Glomerular endothelial cell (primary cell): ENCODE measurements at regions not wholly inside any gene's neighbourhood (a gene's known extent, or its start where the extent isn't known, plus 50 kb on each side); places are given as distances from the start of the nearest gene placed in this dataset.

ENCODE experiments used
- DNase-seq: peaks from one replicate; pipeline ENCODE4 v3.0.0-alpha.2; 2011; ENCODE audit warnings: low read depth, low spot score; ENCODE audit errors: extremely low read depth

- no peak for DNase-seq
Observed at GRCh38 chr2:226581661-226582060, 218.0 kb downstream of the IRS1 start.

GRCh38 chr2:226581004-226581403 lies 218.6 kb downstream of the IRS1 start:
- no peak for DNase-seq

GRCh38 chr2:226580403-226580802 lies 219.2 kb downstream of the IRS1 start:
- no peak for DNase-seq

- DNase-seq = no peak
Observed at GRCh38 chr2:226579519-226579918, 220.1 kb downstream of the IRS1 start.

GRCh38 chr2:226578879-226579278 lies 220.7 kb downstream of the IRS1 start:
- DNase-seq = no peak

GRCh38 chr2:226578373-226578772 lies 221.2 kb downstream of the IRS1 start:
- no peak for DNase-seq

- no peak for DNase-seq
Observed at GRCh38 chr2:226575928-226576327, 223.7 kb downstream of the IRS1 start.

- no peak for DNase-seq
Observed at GRCh38 chr2:226573158-226573557, 226.5 kb downstream of the IRS1 start.

- DNase-seq = no peak
Observed at GRCh38 chr2:226564667-226565066, 235.0 kb downstream of the IRS1 start.

- no peak for DNase-seq
Observed at GRCh38 chr2:226561962-226562361, 237.7 kb downstream of the IRS1 start.

GRCh38 chr2:226560325-226560724 lies 239.3 kb downstream of the IRS1 start:
- DNase-seq = no peak

GRCh38 chr2:226559536-226559935 lies 240.1 kb downstream of the IRS1 start:
- no peak for DNase-seq

GRCh38 chr2:226558418-226558817 lies 241.2 kb downstream of the IRS1 start:
- no peak for DNase-seq

- no peak for DNase-seq
Observed at GRCh38 chr2:226556050-226556449, 243.6 kb downstream of the IRS1 start.

- no peak for DNase-seq
Observed at GRCh38 chr2:226554701-226555100, 244.9 kb downstream of the IRS1 start.

GRCh38 chr2:226553333-226553732 lies 246.3 kb downstream of the IRS1 start:
- no peak for DNase-seq

- DNase-seq = no peak
Observed at GRCh38 chr2:226552571-226553285, 246.9 kb downstream of the IRS1 start.

- no peak for DNase-seq
Observed at GRCh38 chr2:226551522-226552250, 247.9 kb downstream of the IRS1 start.

GRCh38 chr2:226550801-226551200 lies 248.8 kb downstream of the IRS1 start:
- DNase-seq = no peak

GRCh38 chr2:226548732-226549131 lies 250.9 kb downstream of the IRS1 start:
- DNase-seq = no peak

- no peak for DNase-seq
Observed at GRCh38 chr2:226544596-226545210, 254.9 kb downstream of the IRS1 start.
